Keratinocyte (primary cell): ENCODE measurements at regions not wholly inside any gene's neighbourhood (a gene's known extent, or its start where the extent isn't known, plus 50 kb on each side); places are given as distances from the start of the nearest gene placed in this dataset.

Source experiments
- DNase-seq: peaks from one replicate; pipeline ENCODE4 v3.0.0-alpha.2; 2011; ENCODE audit warnings: low read depth, missing footprints, low spot score
- FAIRE-seq: peaks from 2 replicates; lab custom pipeline; 2011; peaks lifted over from hg19 to GRCh38; lab: Jason Lieb, UNC
- H2AFZ ChIP-seq: 2 replicates; pipeline ENCODE4 v1.6.0; 2012; ENCODE audit warnings: low read length, control low read depth, inconsistent platforms; ENCODE audit not compliant: control insufficient read depth
- H3K27ac ChIP-seq: 2 replicates; pipeline ENCODE4 v1.5.1; 2011; ENCODE audit warnings: low read length; ENCODE audit not compliant: control insufficient read depth, insufficient read depth
- H3K27me3 ChIP-seq: 3 replicates; pipeline ENCODE4 v1.6.0; 2011; ENCODE audit warnings: low read length; ENCODE audit not compliant: control insufficient read depth, insufficient read depth; ENCODE audit errors: extremely low read depth
- H3K36me3 ChIP-seq, 2 experiments: 2 replicates in 1 of 2; 3 replicates in 1 of 2; pipeline ENCODE4 v1.5.1; 2011; ENCODE audit warnings: low read length in 2 of 2, mild to moderate bottlenecking in 1 of 2; ENCODE audit not compliant: control insufficient read depth in 2 of 2, insufficient read depth in 2 of 2; ENCODE audit errors: extremely low read depth in 1 of 2
- H3K4me1 ChIP-seq: 3 replicates; pipeline ENCODE4 v1.5.1; 2011; ENCODE audit warnings: low read length; ENCODE audit not compliant: control insufficient read depth, insufficient read depth; ENCODE audit errors: extremely low read depth
- H3K4me2 ChIP-seq: 3 replicates; pipeline ENCODE4 v1.6.0; 2011; ENCODE audit warnings: low read depth, low read length; ENCODE audit not compliant: control insufficient read depth, insufficient read depth; ENCODE audit errors: extremely low read depth
- H3K4me3 ChIP-seq, 3 experiments: fragments of 200-600 bp in 1 of 3; sonication (generic) in 1 of 3; 2 replicates in 2 of 3; 3 replicates in 1 of 3; pipeline ENCODE4 v1.5.1; 2011 to 2016; ENCODE audit warnings: low read length in 3 of 3, mild to moderate bottlenecking in 3 of 3, control low read depth in 2 of 3, inconsistent platforms in 1 of 3, low read depth in 1 of 3, mixed read lengths in 1 of 3, mixed run types in 1 of 3, moderate library complexity in 1 of 3; ENCODE audit not compliant: control insufficient read depth in 2 of 3, insufficient read depth in 2 of 3; ENCODE audit errors: extremely low read depth in 1 of 3
- H3K79me2 ChIP-seq: 2 replicates; pipeline ENCODE4 v1.6.0; 2012; ENCODE audit warnings: low read length; ENCODE audit not compliant: control insufficient read depth, insufficient read depth
- H3K9ac ChIP-seq: 3 replicates; pipeline ENCODE4 v1.6.0; 2011; ENCODE audit warnings: low read length; ENCODE audit not compliant: control insufficient read depth, insufficient read depth; ENCODE audit errors: extremely low read depth
- H3K9me1 ChIP-seq: 3 replicates; pipeline ENCODE4 v1.6.0; 2011; ENCODE audit warnings: low read length; ENCODE audit not compliant: control insufficient read depth, insufficient read depth; ENCODE audit errors: extremely low read depth
- H3K9me3 ChIP-seq: 2 replicates; pipeline ENCODE4 v1.5.1; 2012; ENCODE audit warnings: low read depth, low read length; ENCODE audit not compliant: control insufficient read depth
- H4K20me1 ChIP-seq: 3 replicates; pipeline ENCODE4 v1.6.0; 2011; ENCODE audit warnings: low read length; ENCODE audit not compliant: control insufficient read depth, insufficient read depth; ENCODE audit errors: extremely low read depth
- EZH2 ChIP-seq: IDR thresholded peaks from one replicate; pipeline ENCODE4 v1.6.1; 2012; ENCODE audit warnings: inconsistent platforms, mild to moderate bottlenecking, low read length, moderate library complexity
- dilution Hi-C: fragments of 300-500 bp; cut with MboI; formaldehyde crosslinking; loops from one replicate; pipeline ENCODE4 v1.7.0; 2020; ENCODE audit warnings: low sequenced_read_pairs; ENCODE audit not compliant: extremely low pct_ligation_motif_present
- TF ChIP-seq, protein P1 (sequence below), 3 experiments: IDR thresholded peaks in 1 of 3; conservative IDR thresholded peaks in 1 of 3; optimal IDR thresholded peaks in 1 of 3; 2 replicates in 2 of 3; 3 replicates in 1 of 3; pipeline versions ENCODE3 to v1.5.1; 2011; ENCODE audit warnings: low read length in 3 of 3, mild to moderate bottlenecking in 3 of 3, moderate library complexity in 2 of 3, control low read depth in 1 of 3, inconsistent platforms in 1 of 3; ENCODE audit not compliant: insufficient read depth in 2 of 3; ENCODE audit errors: extremely low read depth in 1 of 3

DNA sequence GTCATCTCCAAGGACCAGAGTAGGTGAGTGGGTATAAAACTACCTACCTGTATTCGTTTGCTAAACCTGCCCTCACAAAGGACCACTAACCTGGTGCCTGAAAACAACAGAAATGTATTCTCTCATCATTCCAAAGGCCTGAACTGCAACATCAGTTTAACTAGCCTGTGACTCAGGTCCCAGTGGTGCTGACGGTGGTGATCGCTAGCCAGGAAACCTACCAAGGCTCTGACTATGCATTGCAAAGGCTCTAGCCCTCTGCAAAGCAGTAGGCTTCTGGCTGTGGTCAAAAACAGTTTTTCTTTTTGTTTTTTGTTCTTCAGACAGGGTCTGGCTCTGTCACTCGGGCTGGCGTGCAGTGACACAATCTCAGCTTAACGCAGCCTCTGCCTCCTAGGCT lies 107.5 kb downstream of the NPTX2 start:
- H3K4me1 ChIP-seq = no peaks in the 10 kb centered on the region
- no peak overlapping the region for H3K9ac ChIP-seq
- H4K20me1 ChIP-seq = no peaks in the 10 kb centered on the region
- no peaks in the 10 kb centered on the region for H3K79me2 ChIP-seq
- H3K9me3 ChIP-seq = no peaks in the 10 kb centered on the region
- no peak overlapping the region for H3K27ac ChIP-seq
- no peak overlapping the region for H2AFZ ChIP-seq
- DNase-seq (no peak), FAIRE-seq (no peak)
- no peaks in the 10 kb centered on the region for H3K9me1 ChIP-seq
- no peak overlapping the region for H3K4me3 ChIP-seq
- H3K36me3 ChIP-seq = no peaks in the 10 kb centered on the region
- no peak overlapping the region for H3K4me2 ChIP-seq
- dilution Hi-C loops = no loop called here
- H3K27me3 ChIP-seq = no peaks in the 10 kb centered on the region
- no peak for TF ChIP-seq EZH2
- TF ChIP-seq, protein P1, sequence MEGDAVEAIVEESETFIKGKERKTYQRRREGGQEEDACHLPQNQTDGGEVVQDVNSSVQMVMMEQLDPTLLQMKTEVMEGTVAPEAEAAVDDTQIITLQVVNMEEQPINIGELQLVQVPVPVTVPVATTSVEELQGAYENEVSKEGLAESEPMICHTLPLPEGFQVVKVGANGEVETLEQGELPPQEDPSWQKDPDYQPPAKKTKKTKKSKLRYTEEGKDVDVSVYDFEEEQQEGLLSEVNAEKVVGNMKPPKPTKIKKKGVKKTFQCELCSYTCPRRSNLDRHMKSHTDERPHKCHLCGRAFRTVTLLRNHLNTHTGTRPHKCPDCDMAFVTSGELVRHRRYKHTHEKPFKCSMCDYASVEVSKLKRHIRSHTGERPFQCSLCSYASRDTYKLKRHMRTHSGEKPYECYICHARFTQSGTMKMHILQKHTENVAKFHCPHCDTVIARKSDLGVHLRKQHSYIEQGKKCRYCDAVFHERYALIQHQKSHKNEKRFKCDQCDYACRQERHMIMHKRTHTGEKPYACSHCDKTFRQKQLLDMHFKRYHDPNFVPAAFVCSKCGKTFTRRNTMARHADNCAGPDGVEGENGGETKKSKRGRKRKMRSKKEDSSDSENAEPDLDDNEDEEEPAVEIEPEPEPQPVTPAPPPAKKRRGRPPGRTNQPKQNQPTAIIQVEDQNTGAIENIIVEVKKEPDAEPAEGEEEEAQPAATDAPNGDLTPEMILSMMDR (optimal IDR thresholded peaks at IDR 0.05 in 1 of 3, IDR thresholded peaks at IDR 0.05 in 1 of 3, conservative IDR thresholded peaks at IDR 0.05 in 1 of 3; ENCODE audit: extremely low read depth in 1 of 3, insufficient read depth in 2 of 3, low read length in 3 of 3) = no peak

DNA sequence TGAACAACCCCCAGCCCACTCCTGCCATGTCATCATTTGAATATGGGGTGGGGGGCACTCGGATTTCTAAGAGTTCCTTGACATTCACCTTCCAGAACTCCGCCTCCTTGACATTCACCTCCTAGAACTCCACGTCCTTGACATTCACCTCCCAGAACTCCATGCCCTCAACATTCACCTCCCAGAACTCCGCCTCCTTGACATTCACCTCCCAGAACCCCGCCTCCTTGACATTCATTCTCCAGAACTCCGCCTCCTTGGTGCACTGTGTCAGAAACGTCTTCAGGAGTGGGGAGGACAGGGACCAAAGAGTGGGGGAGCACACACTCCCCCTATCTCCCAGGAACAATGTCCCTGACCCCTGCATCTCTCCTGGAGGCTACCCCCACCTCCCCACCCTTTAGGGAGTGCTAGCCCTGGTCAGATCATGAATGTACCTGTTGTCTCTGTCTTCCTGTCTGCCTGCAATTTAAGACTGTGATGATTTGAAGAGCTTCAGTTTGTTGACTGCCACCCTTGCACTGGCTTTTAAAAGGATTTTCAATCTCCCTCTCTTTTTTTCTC lies 110.1 kb downstream of the NPTX2 start:
- H3K27me3 ChIP-seq = no peaks in the 10 kb centered on the region
- no peak overlapping the region for H3K9ac ChIP-seq
- H4K20me1 ChIP-seq = no peaks in the 10 kb centered on the region
- no peaks in the 10 kb centered on the region for H3K4me1 ChIP-seq
- no peaks in the 10 kb centered on the region for H3K9me3 ChIP-seq
- FAIRE-seq = no peak
- no peak overlapping the region for H2AFZ ChIP-seq
- no peak overlapping the region for H3K4me3 ChIP-seq
- H3K27ac ChIP-seq = no peak overlapping the region
- dilution Hi-C loops = no loop called here
- H3K9me1 ChIP-seq = no peaks in the 10 kb centered on the region
- no peaks in the 10 kb centered on the region for H3K79me2 ChIP-seq
- no peak for DNase-seq
- H3K36me3 ChIP-seq = no peaks in the 10 kb centered on the region
- TF ChIP-seq EZH2 = no peak
- TF ChIP-seq, protein P1 (optimal IDR thresholded peaks at IDR 0.05 in 1 of 3, IDR thresholded peaks at IDR 0.05 in 1 of 3, conservative IDR thresholded peaks at IDR 0.05 in 1 of 3; ENCODE audit: extremely low read depth in 1 of 3, insufficient read depth in 2 of 3, low read length in 3 of 3) = no peak
- no peak overlapping the region for H3K4me2 ChIP-seq
